Ectodermal cell (in vitro differentiated cells): ENCODE measurements at regions not wholly inside any gene's neighbourhood (a gene's known extent, or its start where the extent isn't known, plus 50 kb on each side); places are given as distances from the start of the nearest gene placed in this dataset.
A peak's percentile ranks its signal among the peaks of the same experiment; 100 is the strongest.

ENCODE experiments used
- H3K27ac ChIP-seq: 2 replicates; pipeline ENCODE4 v1.7.0; 2013; ENCODE audit warnings: mild to moderate bottlenecking, low read depth, low read length; ENCODE audit not compliant: insufficient read depth, poor library complexity, severe bottlenecking
- H3K27me3 ChIP-seq: 2 replicates; pipeline ENCODE4 v1.7.0; 2013; ENCODE audit warnings: mild to moderate bottlenecking, low read length; ENCODE audit not compliant: insufficient read depth, control insufficient read depth, poor library complexity, severe bottlenecking
- H3K36me3 ChIP-seq: one replicate; pipeline ENCODE4 v1.7.0; 2013; ENCODE audit warnings: low read length; ENCODE audit not compliant: control insufficient read depth, insufficient read depth
- H3K4me1 ChIP-seq: one replicate; pipeline ENCODE4 v1.7.0; 2013; ENCODE audit warnings: low read length; ENCODE audit not compliant: control insufficient read depth, insufficient read depth
- H3K4me3 ChIP-seq: 2 replicates; pipeline ENCODE4 v1.7.0; 2013; ENCODE audit warnings: low read depth, low read length, control low read depth; ENCODE audit not compliant: insufficient read depth
- H3K9me3 ChIP-seq: 2 replicates; pipeline ENCODE4 v1.7.0; 2013; ENCODE audit warnings: mild to moderate bottlenecking, low read length, moderate library complexity; ENCODE audit not compliant: control insufficient read depth
- WGBS, 2 experiments: methylation state at CpG; one replicate each; pipeline ENCODE4 v1.1.7; 2013; ENCODE audit warnings: missing lambda C conversion rate in 2 of 2; 5-methylcytosine and 5-hydroxymethylcytosine counted together

GRCh38 chr5:36369219-36369690 lies 67.6 kb upstream of the RANBP3L start:
- Histone ChIP-seq H3K9me3 (no peaks in the 10 kb centered on the region), H3K4me1 (no peaks in the 10 kb centered on the region), H3K27me3 (no peaks in the 10 kb centered on the region), H3K4me3 (no peak overlapping the region), H3K27ac (no peak overlapping the region), H3K36me3 (no peaks in the 10 kb centered on the region)
- WGBS, 2 experiments: 93 to 97% methylated on average over 1 of the region's 1 CpG

- Histone ChIP-seq H3K9me3 (no peaks in the 10 kb centered on the region), H3K36me3 (no peaks in the 10 kb centered on the region), H3K27me3 (no peaks in the 10 kb centered on the region), H3K4me1 (no peaks in the 10 kb centered on the region), H3K4me3 (no peak overlapping the region), H3K27ac (no peak overlapping the region)
- 80 to 90% methylated on average over 1 to 2 of the region's 2 CpGs for WGBS, 2 experiments
These were observed 68.4 kb upstream of the RANBP3L start for GRCh38 chr5:36370073-36370472.

GRCh38 chr5:36371366-36371765 lies 69.7 kb upstream of the RANBP3L start:
- Histone ChIP-seq H3K4me3 (no peak overlapping the region), H3K36me3 (no peaks in the 10 kb centered on the region), H3K27ac (no peak overlapping the region), H3K9me3 (no peaks in the 10 kb centered on the region), H3K4me1 (no peaks in the 10 kb centered on the region), H3K27me3 (no peaks in the 10 kb centered on the region)
- WGBS, 2 experiments: 95 to 99% methylated on average over 5 to 6 of the region's 6 CpGs

GRCh38 chr5:36373527-36374086 lies 71.9 kb upstream of the RANBP3L start:
- Histone ChIP-seq H3K36me3 (no peaks in the 10 kb centered on the region), H3K9me3 (no peaks in the 10 kb centered on the region), H3K27ac (no peak overlapping the region), H3K4me3 (no peak overlapping the region), H3K27me3 (no peaks in the 10 kb centered on the region), H3K4me1 (no peaks in the 10 kb centered on the region)
- 93% methylated on average over 8 of the region's 8 CpGs for WGBS, 2 experiments

GRCh38 chr5:36374266-36374862 lies 72.7 kb upstream of the RANBP3L start:
- Histone ChIP-seq H3K4me3 (no peak overlapping the region), H3K4me1 (no peaks in the 10 kb centered on the region), H3K27ac (no peak overlapping the region), H3K27me3 (no peaks in the 10 kb centered on the region), H3K9me3 (no peaks in the 10 kb centered on the region), H3K36me3 (no peaks in the 10 kb centered on the region)
- WGBS, 2 experiments: 86 to 96% methylated on average over 3 of the region's 3 CpGs

- no peak overlapping the region for H3K4me3 ChIP-seq
- no peaks in the 10 kb centered on the region for H3K27me3 ChIP-seq
- no peaks in the 10 kb centered on the region for H3K36me3 ChIP-seq
- no peaks in the 10 kb centered on the region for H3K4me1 ChIP-seq
- WGBS, 2 experiments: 80 to 92% methylated on average over 2 of the region's 2 CpGs
- H3K9me3 ChIP-seq: no peaks in the 10 kb centered on the region
- H3K27ac ChIP-seq: no peak overlapping the region
These were observed 75.5 kb upstream of the RANBP3L start for GRCh38 chr5:36377192-36377591.

GRCh38 chr5:36378551-36378950 lies 76.8 kb upstream of the RANBP3L start:
- WGBS, 2 experiments: 94% methylated on average over 1 of the region's 1 CpG
- Histone ChIP-seq H3K27me3 (no peaks in the 10 kb centered on the region), H3K4me3 (no peak overlapping the region), H3K4me1 (no peaks in the 10 kb centered on the region), H3K36me3 (no peaks in the 10 kb centered on the region), H3K9me3 (no peaks in the 10 kb centered on the region), H3K27ac (no peak overlapping the region)

- no peaks in the 10 kb centered on the region for H3K36me3 ChIP-seq
- no peak overlapping the region for H3K27ac ChIP-seq
- 52 to 90% methylated on average over 2 of the region's 2 CpGs for WGBS, 2 experiments
These were observed 81.2 kb upstream of the RANBP3L start for GRCh38 chr5:36382890-36383289.

GRCh38 chr5:36383942-36384341 lies 82.2 kb upstream of the RANBP3L start:
- H3K9me3 ChIP-seq: no peaks in the 10 kb centered on the region
- H3K27me3 ChIP-seq: no peaks in the 10 kb centered on the region
- H3K4me3 ChIP-seq: no peak overlapping the region
- H3K4me1 ChIP-seq: no peaks in the 10 kb centered on the region
- WGBS, 2 experiments: 84% methylated on average over 5 of the region's 5 CpGs
- H3K36me3 ChIP-seq: no peaks in the 10 kb centered on the region
- H3K27ac ChIP-seq: peak overlapping the region; percentile 16

More at GRCh38 chr5:36382890-36383289, 81.2 kb upstream of the RANBP3L start:
- no peak overlapping the region for H3K4me3 ChIP-seq
- no peaks in the 10 kb centered on the region for H3K4me1 ChIP-seq
- H3K27me3 ChIP-seq: no peaks in the 10 kb centered on the region
- H3K9me3 ChIP-seq: no peaks in the 10 kb centered on the region

- Histone ChIP-seq H3K36me3 (no peaks in the 10 kb centered on the region), H3K27me3 (no peaks in the 10 kb centered on the region), H3K4me1 (no peaks in the 10 kb centered on the region), H3K9me3 (no peaks in the 10 kb centered on the region), H3K27ac (no peak overlapping the region), H3K4me3 (no peak overlapping the region)
- WGBS, 2 experiments: 74 to 83% methylated on average over 3 of the region's 3 CpGs
These were observed 83.1 kb upstream of the RANBP3L start for GRCh38 chr5:36384845-36385244.
